ENCODE measurements at regions not wholly inside any gene's neighbourhood (a gene's known extent, or its start where the extent isn't known, plus 50 kb on each side); places are given as distances from the start of the nearest gene placed in this dataset.
"Not testable (repeated sequence)": the region's sequence is repeated elsewhere in the genome, so short reads cannot be mapped to it uniquely, and the experiment has no call there.

DNA sequence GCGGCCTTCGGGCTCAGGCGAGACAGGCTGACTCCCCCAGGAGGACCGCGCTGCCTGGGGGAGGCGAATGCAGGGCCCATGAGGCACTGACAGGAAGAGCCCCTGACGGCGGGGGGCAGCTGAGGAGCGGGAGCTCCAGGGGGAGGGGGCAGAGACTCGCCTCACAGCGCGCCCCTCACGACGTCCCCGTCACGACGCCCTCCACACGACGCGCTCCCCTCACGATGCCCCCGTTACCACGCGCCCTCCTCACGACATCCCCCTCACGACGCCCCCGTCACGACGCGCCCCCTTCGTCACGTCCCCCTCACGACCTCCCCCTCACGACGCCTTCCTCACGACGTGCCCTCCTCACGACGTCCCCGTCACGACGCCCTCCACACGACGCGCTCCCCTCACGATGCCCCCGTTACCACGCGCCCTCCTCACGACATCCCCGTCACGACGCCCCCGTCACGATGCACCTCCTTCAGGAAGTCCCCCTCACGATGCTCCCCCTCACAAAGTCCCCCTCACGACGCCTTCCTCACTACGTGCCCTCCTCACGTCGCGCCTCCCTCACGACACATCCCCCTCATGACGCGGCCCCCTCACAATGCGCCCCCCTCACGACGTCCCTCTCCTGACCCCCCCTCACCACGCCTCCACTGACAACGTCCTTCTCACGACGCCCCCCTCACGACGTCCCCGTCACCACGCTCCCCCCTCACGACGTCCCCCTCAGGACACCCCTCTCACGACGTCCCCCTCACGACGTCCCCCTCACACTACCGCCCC is 99.6 kb downstream of the ING1 start:
- in situ Hi-C loops (cut with MboI; ENCODE audit: low pct_unique_long_range_greater_than_20kb in 2 of 9, low sequenced_read_pairs in 9 of 9, unreplicated experiment in 9 of 9): loop anchor here in 1 of 9 experiments (25.0 kb wide), 1 partner anchor 226 kb away; no protein-coding TSS in a partner anchor
- H3K4me3 ChIP-seq: no peak overlapping the region
- no peaks in the 10 kb centered on the region for H3K4me1 ChIP-seq (replicated peaks in 1 of 2)
- no peak for ATAC-seq (replicated peaks in 6 of 8)
- no CpG with 5 or more reads among the region's 84 CpGs for WGBS, 10 experiments
- no peak overlapping the region for H3K27ac ChIP-seq

DNA sequence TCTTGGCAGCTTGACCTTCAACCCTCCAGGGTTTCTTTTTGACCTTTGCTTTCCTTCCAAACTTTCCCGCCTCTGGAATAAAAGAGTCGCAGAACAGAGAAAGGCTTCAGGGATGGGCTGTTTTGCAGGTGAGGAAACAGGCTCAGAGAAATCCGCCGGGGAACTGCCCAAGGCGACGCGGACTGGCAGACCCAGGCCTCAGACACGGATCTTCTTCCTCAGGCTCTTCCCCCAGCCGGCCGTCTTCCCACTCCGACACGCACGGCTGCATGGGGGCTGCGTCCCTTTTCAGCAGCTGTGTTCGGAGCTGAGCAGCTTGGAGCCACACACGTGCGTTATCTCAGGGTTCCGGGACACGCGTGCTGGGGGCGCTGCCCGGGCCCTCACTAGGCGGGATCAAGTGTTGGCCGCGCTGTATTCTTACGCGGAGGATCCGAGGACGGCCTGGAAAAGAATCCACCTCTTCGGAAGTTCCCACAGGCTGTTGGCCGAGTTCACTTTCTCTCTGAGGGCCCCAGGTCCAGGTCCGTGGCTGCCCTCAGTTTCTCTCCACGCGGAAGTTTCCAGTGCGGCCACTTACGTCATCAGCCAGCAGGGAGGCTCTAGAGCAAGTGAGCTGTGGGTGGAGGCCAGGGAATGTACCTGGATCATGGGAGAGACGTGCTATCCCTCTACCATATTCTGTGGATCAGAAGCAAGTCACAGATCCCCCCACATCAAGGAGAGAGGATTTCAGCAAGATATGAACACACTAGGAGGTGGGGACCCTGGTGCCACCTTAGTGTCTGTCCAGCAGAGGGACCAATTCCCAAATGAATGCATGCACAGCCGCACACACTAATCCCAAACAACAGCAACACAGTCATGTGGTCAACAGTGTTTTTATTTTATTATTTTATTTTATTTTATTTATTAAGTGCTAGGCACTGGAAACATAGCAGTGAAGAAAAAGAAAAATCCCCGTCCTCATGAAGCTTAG is 100.4 kb downstream of the ING1 start:
- ATAC-seq (replicated peaks in 6 of 8): peak in 3 of 8 experiments; percentile 21 to 41 (median 39)
- in situ Hi-C loops (cut with MboI; ENCODE audit: low pct_unique_long_range_greater_than_20kb in 2 of 9, low sequenced_read_pairs in 9 of 9, unreplicated experiment in 9 of 9): loop anchor here in 1 of 9 experiments (25.0 kb wide), 1 partner anchor 227 kb away; no protein-coding TSS in a partner anchor
- H3K4me1 ChIP-seq (replicated peaks in 1 of 2): no peaks in the 10 kb centered on the region
- H3K27ac ChIP-seq: no peak overlapping the region
- H3K4me3 ChIP-seq: no peak overlapping the region
- 70 to 100% (median 86%) methylated on average over 1 to 27 of the region's 39 CpGs; no CpG with 5 or more reads in 2 of the 10 experiments for WGBS, 10 experiments

DNA sequence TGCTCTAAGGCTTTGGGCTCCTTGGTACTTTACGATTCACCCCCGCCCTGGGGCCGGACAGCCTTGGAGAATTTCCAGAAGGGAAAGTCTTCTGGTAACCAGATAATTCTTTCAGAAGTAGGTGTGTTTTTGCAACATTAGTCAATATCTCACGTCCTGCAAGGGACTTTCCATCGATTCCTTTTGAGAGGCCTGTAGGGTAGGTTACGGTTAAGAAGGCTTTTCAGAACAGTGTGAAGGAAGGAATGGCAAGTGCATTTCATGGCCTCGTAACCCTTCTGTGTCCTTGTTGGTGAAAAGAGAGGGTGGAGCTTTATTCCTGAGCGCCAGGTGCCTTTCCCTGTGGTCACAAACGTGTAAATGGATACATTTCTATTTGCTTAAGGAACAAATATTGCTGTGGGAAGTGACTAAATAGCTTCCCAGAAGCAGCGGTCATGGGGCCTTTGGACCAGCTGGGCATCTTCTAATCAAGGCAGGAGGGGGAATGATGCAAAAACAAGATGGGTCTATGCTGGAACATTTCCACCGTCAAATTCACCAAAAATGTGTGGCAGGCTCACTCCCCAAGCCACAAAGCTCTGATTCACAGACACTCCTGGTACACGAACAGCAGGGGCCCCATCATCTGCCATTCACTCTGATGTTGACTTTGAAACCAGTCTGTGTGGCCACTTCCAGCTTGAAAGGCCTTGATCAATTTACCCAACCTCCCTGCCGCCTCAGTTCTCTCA is 99.2 kb downstream of the ANKRD10 start:
- WGBS, 10 experiments: 47 to 90% (median 83%) methylated on average over 1 to 11 of the region's 13 CpGs; no CpG with 5 or more reads in 1 of the 10 experiments

DNA sequence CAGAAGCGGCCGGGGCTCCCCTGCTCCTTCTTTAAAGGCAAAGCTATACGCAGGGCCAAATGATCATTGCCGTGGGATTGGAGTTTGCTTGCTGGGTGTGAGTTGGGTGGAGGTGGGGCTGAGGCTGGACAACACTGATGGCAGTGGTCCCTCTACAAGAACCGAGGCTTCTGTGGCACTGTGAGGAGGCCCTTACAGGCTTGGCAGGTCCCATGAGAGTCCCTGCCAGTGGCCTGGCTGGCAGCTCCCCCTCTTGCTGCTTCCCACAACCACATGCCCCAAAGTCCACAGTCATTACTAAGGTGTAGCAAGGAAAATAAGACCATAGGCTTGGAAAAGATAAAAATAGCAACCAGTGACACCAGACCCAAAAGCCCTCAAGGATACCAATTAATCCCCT is 98.4 kb downstream of the ANKRD10 start:
- in situ Hi-C loops (cut with MboI; ENCODE audit: low pct_unique_long_range_greater_than_20kb in 2 of 9, low sequenced_read_pairs in 9 of 9, unreplicated experiment in 9 of 9): loop anchor here in 1 of 9 experiments (25.0 kb wide), 1 partner anchor 229 kb away; no protein-coding TSS in a partner anchor
- no peak for ATAC-seq (replicated peaks in 6 of 8)

More for the DNA sequence above, 99.2 kb downstream of the ANKRD10 start:
- no peak overlapping the region for H3K4me3 ChIP-seq
- in situ Hi-C loops (cut with MboI; ENCODE audit: low pct_unique_long_range_greater_than_20kb in 2 of 9, low sequenced_read_pairs in 9 of 9, unreplicated experiment in 9 of 9): loop anchor here in 1 of 9 experiments (25.0 kb wide), 1 partner anchor 228 kb away; no protein-coding TSS in a partner anchor
- H3K27ac ChIP-seq: no peak overlapping the region
- H3K4me1 ChIP-seq (replicated peaks in 1 of 2): peaks cover 0 to 2% of the 10 kb centered on the region in 2 donors
- no peak for ATAC-seq (replicated peaks in 6 of 8)

DNA sequence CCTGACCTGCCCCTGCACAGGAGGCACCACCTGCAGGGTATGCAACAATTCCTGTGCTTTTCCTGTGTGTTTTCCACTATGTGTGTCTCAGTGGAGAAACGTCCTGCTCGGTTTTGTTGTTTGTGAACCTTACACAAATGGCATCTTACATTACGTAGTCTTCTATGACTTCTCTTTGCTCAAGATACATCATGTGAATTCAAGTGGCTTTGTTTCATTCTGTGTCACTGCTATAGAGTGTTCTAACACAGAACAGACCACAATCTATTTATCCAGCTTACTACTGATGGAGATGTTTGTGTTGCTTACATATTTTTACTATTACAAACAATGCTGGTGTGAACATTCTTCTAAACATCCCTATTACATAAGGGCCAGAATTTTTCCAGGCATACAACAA is 97.7 kb downstream of the ANKRD10 start:
- in situ Hi-C loops (cut with MboI; ENCODE audit: low pct_unique_long_range_greater_than_20kb in 2 of 9, low sequenced_read_pairs in 9 of 9, unreplicated experiment in 9 of 9): loop anchor here in 1 of 9 experiments (25.0 kb wide), 1 partner anchor 230 kb away; no protein-coding TSS in a partner anchor
- Histone ChIP-seq H3K27ac (no peak overlapping the region), H3K4me1 (replicated peaks in 1 of 2) (peaks cover 0 to 2% of the 10 kb centered on the region in 2 donors), H3K4me3 (no peak overlapping the region)
- 33 to 100% (median 78%) methylated on average over 1 to 3 of the region's 3 CpGs; no CpG with 5 or more reads in 2 of the 10 experiments for WGBS, 10 experiments
- ATAC-seq (replicated peaks in 6 of 8): no peak

More for the DNA sequence above, 98.4 kb downstream of the ANKRD10 start:
- Histone ChIP-seq H3K4me3 (no peak overlapping the region), H3K27ac (no peak overlapping the region), H3K4me1 (replicated peaks in 1 of 2) (peaks cover 0 to 2% of the 10 kb centered on the region in 2 donors)
- WGBS, 10 experiments: 0 to 90% (median 75%) methylated on average over 1 to 4 of the region's 5 CpGs; no CpG with 5 or more reads in 6 of the 10 experiments

DNA sequence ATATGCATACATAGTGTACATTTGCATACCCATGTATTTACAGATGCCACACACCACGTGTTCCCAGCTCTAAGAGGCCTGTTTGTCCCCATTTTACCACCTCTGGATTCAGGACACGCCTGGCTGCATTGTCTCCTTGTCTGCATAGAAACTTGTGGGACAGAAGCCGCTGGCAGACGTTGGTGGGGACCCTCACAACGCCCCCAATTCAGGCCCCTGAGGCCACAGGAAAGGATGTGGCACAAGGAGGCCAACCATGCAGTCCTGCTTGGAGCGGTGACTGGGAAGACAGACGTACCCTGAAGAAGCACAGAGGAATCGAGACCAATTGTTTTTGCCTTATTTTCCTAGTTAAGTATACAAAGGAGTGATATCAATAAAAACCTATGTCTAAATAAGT is 96.1 kb downstream of the ANKRD10 start:
- in situ Hi-C loops (cut with MboI; ENCODE audit: low pct_unique_long_range_greater_than_20kb in 2 of 9, low sequenced_read_pairs in 9 of 9, unreplicated experiment in 9 of 9): loop anchor here in 1 of 9 experiments (25.0 kb wide), 1 partner anchor 231 kb away; no protein-coding TSS in a partner anchor
- 34 to 100% (median 75%) methylated on average over 1 to 7 of the region's 8 CpGs; no CpG with 5 or more reads in 3 of the 10 experiments for WGBS, 10 experiments
- no peak for ATAC-seq (replicated peaks in 6 of 8)
- Histone ChIP-seq H3K4me3 (no peak overlapping the region), H3K27ac (no peak overlapping the region), H3K4me1 (replicated peaks in 1 of 2) (peaks cover 0 to 2% of the 10 kb centered on the region in 2 donors)

DNA sequence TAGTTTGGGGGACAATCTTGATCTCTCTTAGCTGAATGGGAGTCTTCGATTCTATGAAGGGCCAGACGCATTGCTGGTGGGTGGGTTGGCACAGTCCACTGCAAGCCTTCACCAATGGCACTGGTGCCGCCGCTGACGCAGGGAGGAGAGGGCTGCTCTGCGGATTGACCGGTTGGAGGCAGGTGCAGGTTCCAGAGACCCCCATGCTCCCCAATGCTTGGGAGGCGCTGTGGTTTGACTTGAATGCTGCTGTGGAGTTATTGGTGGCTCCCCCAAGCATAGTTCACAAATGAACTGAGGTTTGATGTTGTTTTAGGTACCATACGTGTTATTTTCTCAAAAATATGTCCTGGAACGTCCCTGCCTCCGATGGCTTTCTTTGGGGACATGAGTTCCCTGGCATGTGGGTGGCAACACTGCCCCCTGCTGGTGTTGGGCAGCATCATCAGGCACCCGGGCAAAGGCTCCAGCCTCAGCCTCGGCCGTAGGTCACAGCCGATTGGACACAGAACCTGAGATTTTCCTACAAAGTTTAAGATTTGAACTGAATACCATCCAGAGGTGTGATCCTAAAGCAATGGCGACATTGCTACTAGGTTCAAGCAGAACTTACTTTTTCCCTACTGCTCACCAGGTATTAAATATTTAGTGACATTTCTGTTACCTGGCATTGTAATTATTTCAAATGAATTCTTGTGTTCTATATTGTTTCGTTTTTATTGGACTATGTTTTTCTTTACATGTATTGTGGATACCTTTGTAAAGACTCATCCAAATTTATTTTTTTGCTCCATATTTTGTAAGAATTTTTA is 95.5 kb downstream of the ANKRD10 start:
- H3K27ac ChIP-seq: no peak overlapping the region
- H3K4me1 ChIP-seq (replicated peaks in 1 of 2): peaks cover 0 to 2% of the 10 kb centered on the region in 2 donors
- in situ Hi-C loops (cut with MboI; ENCODE audit: low pct_unique_long_range_greater_than_20kb in 2 of 9, low sequenced_read_pairs in 9 of 9, unreplicated experiment in 9 of 9): loop anchor here in 1 of 9 experiments (25.0 kb wide), 1 partner anchor 232 kb away; no protein-coding TSS in a partner anchor
- 19 to 65% (median 35%) methylated on average over 2 to 15 of the region's 17 CpGs; no CpG with 5 or more reads in 1 of the 10 experiments for WGBS, 10 experiments
- ATAC-seq (replicated peaks in 6 of 8): peak; percentile 82 to 100 (median 90)
- H3K4me3 ChIP-seq: no peak overlapping the region

DNA sequence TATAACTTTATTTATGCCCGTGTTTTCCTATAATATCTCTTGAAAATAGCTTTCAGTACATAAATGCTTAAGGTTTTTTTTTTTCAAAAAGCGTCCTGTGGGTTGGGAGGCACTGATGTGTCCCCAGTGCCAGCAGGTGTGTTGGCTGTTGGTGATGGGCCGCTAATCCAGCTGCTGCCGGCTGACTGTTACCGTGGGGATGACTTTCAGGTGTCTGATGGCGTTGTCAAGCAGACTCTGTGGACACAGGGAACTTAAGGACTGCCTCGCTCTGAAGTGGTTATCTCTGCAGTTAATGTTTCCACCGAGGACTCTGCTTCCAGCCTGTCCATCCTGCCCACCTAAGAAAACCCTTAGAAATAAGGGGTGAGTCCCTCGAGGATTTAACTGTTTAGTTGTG is 94.5 kb downstream of the ANKRD10 start:
- no peak overlapping the region for H3K4me3 ChIP-seq
- ATAC-seq (replicated peaks in 6 of 8): peak in 5 of 8 experiments; percentile 20 to 80 (median 49)
- no peak overlapping the region for H3K27ac ChIP-seq
- 0 to 76% (median 52%) methylated on average over 1 to 7 of the region's 9 CpGs for whole genome bisulfite sequencing, 10 experiments
- in situ Hi-C loops (cut with MboI; ENCODE audit: low pct_unique_long_range_greater_than_20kb in 2 of 9, low sequenced_read_pairs in 9 of 9, unreplicated experiment in 9 of 9): loop anchor here in 1 of 9 experiments (25.0 kb wide), 1 partner anchor 233 kb away; no protein-coding TSS in a partner anchor
- peaks cover 0 to 2% of the 10 kb centered on the region in 2 donors for H3K4me1 ChIP-seq (replicated peaks in 1 of 2)

DNA sequence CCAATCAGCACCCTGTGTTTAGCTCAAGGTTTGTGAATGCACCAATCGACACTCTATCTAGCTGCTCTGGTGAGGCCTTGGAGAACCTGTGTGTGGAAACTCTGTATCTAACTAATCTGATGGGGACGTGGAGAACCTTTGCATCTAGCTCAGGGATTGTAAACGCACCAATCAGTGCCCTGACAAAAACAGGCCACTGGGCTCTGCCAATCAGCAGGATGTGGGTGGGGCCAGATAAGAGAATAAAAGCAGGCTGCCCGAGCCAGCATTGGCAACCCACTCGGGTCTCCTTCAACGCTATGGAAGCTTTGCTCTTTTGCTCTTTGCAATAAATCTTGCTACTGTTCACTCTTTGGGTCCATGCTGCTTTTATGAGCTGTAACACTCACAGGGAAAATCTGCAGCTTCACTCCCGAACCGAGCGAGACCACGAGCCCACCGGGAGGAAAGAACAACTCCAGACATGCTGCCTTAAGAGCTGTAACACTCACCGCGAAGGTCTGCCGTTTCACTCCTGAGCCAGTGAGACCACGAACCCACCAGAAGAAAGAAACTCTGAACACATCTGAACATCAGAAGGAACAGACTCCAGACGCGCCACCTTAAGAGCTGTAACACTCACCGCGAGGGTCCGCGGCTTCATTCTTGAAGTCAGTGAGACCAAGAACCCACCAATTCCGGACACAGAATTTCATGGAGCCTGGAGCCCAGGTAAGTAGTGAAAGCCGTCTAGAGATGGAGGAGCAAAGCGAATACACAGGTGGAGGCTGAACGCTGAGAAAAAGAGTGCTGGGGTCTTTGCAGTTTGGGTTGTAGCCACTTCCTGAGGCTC is 92.8 kb downstream of the ANKRD10 start:
- ATAC-seq (replicated peaks in 6 of 8); H3K4me1 ChIP-seq (replicated peaks in 1 of 2); H3K4me3 ChIP-seq; H3K27ac ChIP-seq: not testable (repeated sequence)
- in situ Hi-C loops (cut with MboI; ENCODE audit: low pct_unique_long_range_greater_than_20kb in 2 of 9, low sequenced_read_pairs in 9 of 9, unreplicated experiment in 9 of 9): loop anchor here in 1 of 9 experiments (25.0 kb wide), 1 partner anchor 235 kb away; no protein-coding TSS in a partner anchor
- WGBS, 10 experiments: 50 to 98% (median 92%) methylated on average over 2 to 15 of the region's 25 CpGs; no CpG with 5 or more reads in 3 of the 10 experiments

DNA sequence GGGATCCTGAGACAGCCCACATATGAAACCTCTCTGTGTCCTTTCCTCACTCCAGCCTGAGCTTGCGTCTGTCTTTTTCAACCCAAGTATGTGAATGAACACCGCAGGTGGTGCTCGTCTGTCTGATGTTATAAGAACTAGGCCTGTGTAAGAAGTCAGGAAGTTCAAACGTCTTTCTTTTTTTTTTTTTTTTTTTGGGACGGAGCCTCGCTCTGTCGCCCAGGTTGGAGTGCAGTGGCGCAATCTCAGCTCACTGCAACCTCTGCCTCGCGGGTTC is 92.3 kb downstream of the ANKRD10 start:
- WGBS, 10 experiments: 53 to 100% (median 80%) methylated on average over 1 to 3 of the region's 10 CpGs; no CpG with 5 or more reads in 5 of the 10 experiments
- no peak overlapping the region for H3K27ac ChIP-seq
- in situ Hi-C loops (cut with MboI; ENCODE audit: low pct_unique_long_range_greater_than_20kb in 2 of 9, low sequenced_read_pairs in 9 of 9, unreplicated experiment in 9 of 9): loop anchor here in 1 of 9 experiments (25.0 kb wide), 1 partner anchor 235 kb away; no protein-coding TSS in a partner anchor

More for the DNA sequence above, 92.3 kb downstream of the ANKRD10 start:
- H3K4me1 ChIP-seq (replicated peaks in 1 of 2): peaks cover 0 to 2% of the 10 kb centered on the region in 2 donors
- H3K4me3 ChIP-seq: no peak overlapping the region
- no peak for ATAC-seq (replicated peaks in 6 of 8)

Data from motor neuron (in vitro differentiated cells).